H9 (cell line): ENCODE measurements at regions not wholly inside any gene's neighbourhood (a gene's known extent, or its start where the extent isn't known, plus 50 kb on each side); places are given as distances from the start of the nearest gene placed in this dataset.
A peak's percentile ranks its signal among the peaks of the same experiment; 100 is the strongest.

ENCODE experiments used
- DNase-seq: peaks from one replicate; pipeline ENCODE4 v3.0.0-alpha.2; 2017
- H2AFZ ChIP-seq: one replicate; pipeline ENCODE4 v1.6.1; 2013; ENCODE audit warnings: mild to moderate bottlenecking, low read length, control low read depth, moderate library complexity
- H2AK5ac ChIP-seq: 2 replicates; pipeline ENCODE4 v1.6.1; 2013; ENCODE audit warnings: low read length, control low read depth, mixed read lengths; ENCODE audit not compliant: insufficient read length
- H2BK120ac ChIP-seq: one replicate; pipeline ENCODE4 v1.6.1; 2013; ENCODE audit warnings: low read depth, mild to moderate bottlenecking, low read length, control low read depth, inconsistent platforms; ENCODE audit not compliant: poor library complexity, severe bottlenecking
- H2BK12ac ChIP-seq: 2 replicates; pipeline ENCODE4 v1.6.1; 2013; ENCODE audit warnings: low read length, control low read depth, mixed read lengths, low read depth; ENCODE audit not compliant: insufficient read length
- H2BK15ac ChIP-seq: 2 replicates; pipeline ENCODE4 v1.6.1; 2013; ENCODE audit warnings: low read depth, low read length, control low read depth
- H2BK20ac ChIP-seq: one replicate; pipeline ENCODE4 v1.6.1; 2013; ENCODE audit warnings: low read depth, mild to moderate bottlenecking, low read length, control low read depth, inconsistent platforms; ENCODE audit not compliant: poor library complexity, severe bottlenecking
- H2BK5ac ChIP-seq: 2 replicates; pipeline ENCODE4 v1.6.1; 2013; ENCODE audit warnings: low read length, control low read depth, mixed read lengths; ENCODE audit not compliant: insufficient read length
- H3K14ac ChIP-seq: 2 replicates; pipeline ENCODE4 v1.6.1; 2013; ENCODE audit warnings: low read length, control low read depth; ENCODE audit not compliant: insufficient read depth
- H3K18ac ChIP-seq: 2 replicates; pipeline ENCODE4 v1.6.1; 2013; ENCODE audit warnings: low read depth, mild to moderate bottlenecking, mixed read lengths, low read length, control low read depth; ENCODE audit not compliant: insufficient read length
- H3K23ac ChIP-seq: 2 replicates; pipeline ENCODE4 v1.6.1; 2013; ENCODE audit warnings: low read length, control low read depth, mixed read lengths, low read depth; ENCODE audit not compliant: insufficient read length
- H3K23me2 ChIP-seq: 2 replicates; pipeline ENCODE4 v1.6.1; 2013; ENCODE audit warnings: low read depth, mild to moderate bottlenecking, mixed read lengths, low read length, control low read depth; ENCODE audit not compliant: insufficient read length, poor library complexity, severe bottlenecking
- H3K27ac ChIP-seq: 2 replicates; pipeline ENCODE4 v1.5.1; 2013; ENCODE audit warnings: low read length, control low read depth, mixed read lengths, low read depth; ENCODE audit not compliant: insufficient read length
- H3K27me3 ChIP-seq: 2 replicates; pipeline ENCODE4 v1.6.1; 2013; ENCODE audit warnings: low read length, control low read depth, inconsistent platforms; ENCODE audit not compliant: insufficient read depth
- H3K4ac ChIP-seq: 2 replicates; pipeline ENCODE4 v1.6.1; 2013; ENCODE audit warnings: low read depth, mild to moderate bottlenecking, control low read depth, inconsistent platforms, low read length, moderate library complexity
- H3K4me1 ChIP-seq: 2 replicates; pipeline ENCODE4 v1.6.1; 2013; ENCODE audit warnings: low read length, control low read depth, inconsistent platforms; ENCODE audit not compliant: insufficient read depth
- H3K4me2 ChIP-seq: 2 replicates; pipeline ENCODE4 v1.6.1; 2013; ENCODE audit warnings: low read length, control low read depth, mixed read lengths; ENCODE audit not compliant: insufficient read length, insufficient read depth
- H3K56ac ChIP-seq: 2 replicates; pipeline ENCODE4 v1.6.1; 2013; ENCODE audit warnings: low read depth, mild to moderate bottlenecking, mixed read lengths, low read length, control low read depth; ENCODE audit not compliant: insufficient read length
- H3K79me1 ChIP-seq: 2 replicates; pipeline ENCODE4 v1.6.1; 2013; ENCODE audit warnings: low read depth, mild to moderate bottlenecking, moderate library complexity, low read length, control low read depth, inconsistent platforms; ENCODE audit not compliant: insufficient read depth, poor library complexity, severe bottlenecking
- H3K79me2 ChIP-seq: 2 replicates; pipeline ENCODE4 v1.6.1; 2013; ENCODE audit warnings: low read length, control low read depth, inconsistent platforms; ENCODE audit not compliant: insufficient read depth
- H3K9ac ChIP-seq: 2 replicates; pipeline ENCODE4 v1.6.1; 2013; ENCODE audit warnings: low read length, control low read depth, mixed read lengths; ENCODE audit not compliant: insufficient read length; ENCODE audit errors: extremely low read depth
- H3K9me3 ChIP-seq: one replicate; pipeline ENCODE4 v1.6.1; 2013; ENCODE audit warnings: low read depth, low read length, inconsistent platforms; ENCODE audit not compliant: control insufficient read depth
- H3T11ph ChIP-seq: one replicate; pipeline ENCODE4 v1.6.1; 2013; ENCODE audit warnings: mild to moderate bottlenecking, low read length, control low read depth, inconsistent platforms
- H4K20me1 ChIP-seq: one replicate; pipeline ENCODE4 v1.6.1; 2013; ENCODE audit not compliant: control insufficient read depth, insufficient read length, insufficient read depth
- H4K5ac ChIP-seq: 2 replicates; pipeline ENCODE4 v1.6.1; 2013; ENCODE audit warnings: low read depth, mild to moderate bottlenecking, mixed read lengths, low read length, control low read depth; ENCODE audit not compliant: insufficient read length
- H4K8ac ChIP-seq: replicated peaks from 2 replicates; pipeline ENCODE4 v1.6.1; 2013; ENCODE audit warnings: low read length, control low read depth, mixed read lengths, low read depth; ENCODE audit not compliant: insufficient read length
- H4K91ac ChIP-seq: 2 replicates; pipeline ENCODE4 v1.6.1; 2013; ENCODE audit warnings: low read depth, mild to moderate bottlenecking, moderate library complexity, mixed read lengths, low read length, control low read depth; ENCODE audit not compliant: insufficient read length
- H3K27ac Mint-ChIP-seq, 3 experiments: 2 replicates in 2 of 3; 3 replicates in 1 of 3; pipeline ENCODE4 v1.8.0; 2020 to 2021; ENCODE audit warnings: mixed read lengths in 3 of 3, mild to moderate bottlenecking in 1 of 3, moderate library complexity in 1 of 3
- H3K27me3 Mint-ChIP-seq: 2 replicates; pipeline ENCODE4 v1.8.0; 2021; ENCODE audit warnings: low read depth, mild to moderate bottlenecking, moderate library complexity, mixed read lengths
- H3K36me3 Mint-ChIP-seq, 3 experiments: 2 replicates in 2 of 3; 3 replicates in 1 of 3; pipeline ENCODE4 v1.8.0; 2020 to 2021; ENCODE audit warnings: low read depth in 3 of 3, mixed read lengths in 3 of 3; ENCODE audit not compliant: insufficient read depth in 1 of 3
- H3K4me1 Mint-ChIP-seq, 2 experiments: 2 replicates each; pipeline ENCODE4 v1.8.0; 2020; ENCODE audit warnings: mixed read lengths in 2 of 2
- H3K4me3 Mint-ChIP-seq, 2 experiments: 2 replicates in 1 of 2; 3 replicates in 1 of 2; pipeline ENCODE4 v1.8.0; 2020 to 2021; ENCODE audit warnings: mild to moderate bottlenecking in 2 of 2, mixed read lengths in 2 of 2, moderate library complexity in 1 of 2
- H3K9me3 Mint-ChIP-seq, 2 experiments: 2 replicates in 1 of 2; 3 replicates in 1 of 2; pipeline ENCODE4 v1.8.0; 2020; ENCODE audit warnings: mild to moderate bottlenecking in 2 of 2, mixed read lengths in 2 of 2, moderate library complexity in 1 of 2
- CTCF ChIP-seq: fragments of 200-600 bp; sonication (generic); conservative IDR thresholded peaks from 3 replicates; pipeline ENCODE4 v1.8.0; 2021; ENCODE audit warnings: antibody characterized with exemption, mild to moderate bottlenecking
- WGBS: extraction: QIAGEN DNeasy Blood & Tissue Kit; methylation state at CpG from one replicate; pipeline ENCODE4 v1.1.7; 2013; ENCODE audit warnings: missing lambda C conversion rate, low lambda C conversion rate, mixed read lengths; ENCODE audit not compliant: insufficient read length; ENCODE audit errors: extremely low coverage; 5-methylcytosine and 5-hydroxymethylcytosine counted together

GRCh38 chr1:62926681-62927252 lies 142.8 kb downstream of the ATG4C start:
- DNase-seq, result no peak
- no peak overlapping the region for H4K91ac ChIP-seq
- H2BK120ac ChIP-seq, result no peak overlapping the region
- H3K4me2 ChIP-seq, result no peak overlapping the region
- H2AFZ ChIP-seq, result no peak overlapping the region
- Mint-ChIP-seq H3K4me3 (no peak overlapping the region), H3K36me3 (no peaks in the 10 kb centered on the region), H3K9me3 (no peaks in the 10 kb centered on the region), H3K27me3 (no peaks in the 10 kb centered on the region; the same call in 1 of the 2 replicates), H3K4me1 (peaks cover 4% of the 10 kb centered on the region in 2 experiments; a peak in 2 of 4 replicates), H3K27ac (no peak overlapping the region)
- H3K4ac ChIP-seq, result no peak overlapping the region
- no peaks in the 10 kb centered on the region for H3K27me3 ChIP-seq
- H3T11ph ChIP-seq, result no peak overlapping the region
- no peak overlapping the region for H3K14ac ChIP-seq
- no peaks in the 10 kb centered on the region for H3K79me1 ChIP-seq
- H3K56ac ChIP-seq, result no peak overlapping the region
- H3K23me2 ChIP-seq, result no peaks in the 10 kb centered on the region
- H3K9me3 ChIP-seq, result no peaks in the 10 kb centered on the region
- H3K27ac ChIP-seq, result no peak overlapping the region
- no peak overlapping the region for H4K8ac ChIP-seq
- H2BK12ac ChIP-seq, result no peak overlapping the region
- H2BK20ac ChIP-seq, result no peak overlapping the region
- H2BK5ac ChIP-seq, result no peak overlapping the region
- no peaks in the 10 kb centered on the region for H3K79me2 ChIP-seq
- H3K18ac ChIP-seq, result no peak overlapping the region
- H2BK15ac ChIP-seq, result no peak overlapping the region
- H2AK5ac ChIP-seq, result no peak overlapping the region
- no peak overlapping the region for H3K23ac ChIP-seq
- H4K5ac ChIP-seq, result no peak overlapping the region
- H3K9ac ChIP-seq, result no peak overlapping the region
- H3K4me1 ChIP-seq, result no peaks in the 10 kb centered on the region; the same call in 1 of the 2 replicates
- peak; percentile 45; the same call in 2 of the 3 replicates for TF ChIP-seq CTCF
- no CpG with 5 or more reads among the region's 4 CpGs for WGBS
- no peaks in the 10 kb centered on the region for H4K20me1 ChIP-seq
